IgD-negative memory B cell (primary cell): ENCODE measurements at regions not wholly inside any gene's neighbourhood (a gene's known extent, or its start where the extent isn't known, plus 50 kb on each side); places are given as distances from the start of the nearest gene placed in this dataset.

Experiments used
- H3K27ac Mint-ChIP-seq, 3 donors: one replicate each; pipeline ENCODE4 v1.8.0; 2020 to 2022; ENCODE audit warnings: mild to moderate bottlenecking in 3 of 3, mixed read lengths in 3 of 3, moderate library complexity in 1 of 3
- H3K27me3 Mint-ChIP-seq: one replicate; pipeline ENCODE4 v1.8.0; 2021; ENCODE audit warnings: mixed read lengths
- H3K36me3 Mint-ChIP-seq: one replicate; pipeline ENCODE4 v1.8.0; 2020; ENCODE audit warnings: mild to moderate bottlenecking, mixed read lengths
- H3K4me1 Mint-ChIP-seq, 3 donors: one replicate each; pipeline ENCODE4 v1.8.0; 2020 to 2022; ENCODE audit warnings: mixed read lengths in 3 of 3, mild to moderate bottlenecking in 1 of 3
- H3K4me3 Mint-ChIP-seq, 4 donors: one replicate each; pipeline ENCODE4 v1.8.0; 2020 to 2022; ENCODE audit warnings: mild to moderate bottlenecking in 4 of 4, mixed read lengths in 4 of 4, moderate library complexity in 3 of 4
- H3K9me3 Mint-ChIP-seq, 3 donors: one replicate each; pipeline ENCODE4 v1.8.0; 2020 to 2021; ENCODE audit warnings: mixed read lengths in 3 of 3, mild to moderate bottlenecking in 1 of 3

DNA sequence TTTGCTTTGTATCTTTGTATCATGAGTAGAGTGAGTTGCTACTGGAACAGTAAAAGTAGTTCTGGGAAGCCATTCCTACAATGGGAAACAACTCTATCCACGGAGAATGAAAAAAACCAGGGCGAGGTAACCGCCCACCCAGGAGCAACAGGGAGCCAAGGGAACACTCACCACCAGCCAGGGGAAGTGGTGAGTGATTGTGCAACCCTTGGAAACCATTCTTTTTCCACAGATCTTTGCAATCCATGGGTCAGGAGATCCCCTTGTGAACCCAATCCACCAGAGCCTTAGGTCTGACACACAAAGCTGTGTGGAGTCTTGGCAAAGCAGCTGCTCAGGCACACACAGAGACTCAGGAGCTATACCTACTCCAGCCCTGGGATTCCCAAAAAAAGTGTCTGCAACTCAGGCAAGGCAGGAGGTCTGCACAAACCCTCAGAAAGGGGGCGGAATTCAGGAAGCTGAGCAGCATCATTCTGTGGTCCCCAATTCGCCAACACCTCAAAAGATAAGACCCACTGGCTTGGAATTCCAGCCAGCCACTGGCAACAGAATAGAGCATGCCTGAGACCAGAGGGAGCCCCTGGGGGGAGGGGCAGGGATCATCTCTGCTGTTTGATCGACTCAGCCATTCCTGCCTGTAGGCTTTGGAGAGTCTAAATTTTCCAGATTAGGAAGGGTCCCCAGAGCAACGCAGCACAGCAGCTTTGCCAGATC is 52.1 kb upstream of the PPFIA2 start:
- Mint-ChIP-seq H3K9me3 (peaks cover 5 to 23% (median 7%) of the 10 kb centered on the region in 3 donors), H3K4me1 (peaks cover 0 to 2% (median 2%) of the 10 kb centered on the region in 3 donors), H3K27ac (no peak overlapping the region), H3K36me3 (no peaks in the 10 kb centered on the region), H3K27me3 (no peaks in the 10 kb centered on the region), H3K4me3 (no peak overlapping the region)

DNA sequence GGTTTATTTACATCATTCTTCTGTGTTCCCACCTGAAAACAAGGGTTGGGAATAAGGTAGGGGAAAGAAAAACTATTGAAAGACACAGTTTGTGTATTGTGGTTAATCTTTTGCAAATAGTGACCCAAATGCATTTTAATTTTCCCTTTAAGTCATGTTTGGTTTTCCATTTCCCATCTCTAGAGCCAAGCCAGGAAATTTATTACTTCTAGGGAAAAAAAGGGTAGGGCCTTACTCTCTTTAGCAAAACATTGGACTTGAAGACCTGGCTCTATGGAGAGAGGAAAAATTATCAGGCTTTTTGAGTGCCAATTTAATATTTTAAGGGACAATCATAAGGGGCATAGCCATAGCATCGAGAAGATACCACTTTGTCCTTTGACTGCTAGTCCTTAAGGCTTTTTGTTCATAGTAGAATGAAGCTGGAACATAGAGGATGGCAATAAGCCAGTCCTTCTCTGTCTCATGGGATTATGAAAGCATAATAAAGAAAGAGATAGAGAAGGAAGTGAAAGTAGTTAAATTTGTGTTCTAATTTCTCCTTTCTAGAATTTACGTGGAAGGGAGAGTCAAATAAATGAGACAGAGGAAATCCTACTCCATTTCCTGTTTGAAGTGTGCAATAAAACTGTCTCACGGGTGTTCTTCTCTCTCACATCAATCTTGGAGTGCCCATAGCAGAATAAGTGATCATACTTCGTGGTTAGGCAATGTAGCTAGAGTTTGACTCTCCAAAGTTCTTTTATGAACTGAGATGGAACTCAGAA is 50.9 kb upstream of the PPFIA2 start:
- Mint-ChIP-seq H3K4me1 (peaks cover 0 to 2% (median 2%) of the 10 kb centered on the region in 3 donors), H3K27ac (no peak overlapping the region), H3K36me3 (no peaks in the 10 kb centered on the region), H3K4me3 (no peak overlapping the region), H3K27me3 (no peaks in the 10 kb centered on the region), H3K9me3 (peaks cover 0 to 19% (median 7%) of the 10 kb centered on the region in 3 donors)

DNA sequence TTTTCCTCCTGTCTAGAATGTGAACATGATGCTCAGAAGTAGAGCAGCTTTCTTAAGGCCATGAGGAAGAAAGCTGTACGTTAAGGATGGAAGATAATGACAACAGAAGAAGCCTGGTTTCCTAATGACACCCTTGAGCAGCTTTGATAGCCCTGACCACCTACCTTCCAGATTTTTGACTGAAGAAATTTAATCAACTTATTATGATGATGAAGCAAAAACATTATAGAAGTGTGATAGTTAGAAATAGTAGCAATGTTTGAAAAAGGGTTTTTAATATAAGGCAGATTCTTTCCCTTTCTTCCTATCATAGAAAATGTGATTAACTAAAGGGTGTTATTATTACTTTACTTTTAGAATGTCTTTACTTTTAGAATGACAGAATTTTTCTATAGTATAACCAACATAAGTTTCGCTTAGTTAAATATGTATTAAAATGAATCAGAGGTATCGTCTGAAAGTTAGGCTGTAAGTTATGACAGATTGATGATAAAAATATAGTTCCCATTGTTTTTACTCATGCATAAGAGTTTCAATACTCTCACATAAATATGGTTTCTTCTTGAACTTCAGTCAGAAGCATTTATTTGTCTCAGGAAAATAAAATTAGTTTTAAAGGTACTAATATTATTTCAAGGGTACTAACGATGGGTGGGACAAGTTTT is 50.1 kb upstream of the PPFIA2 start:
- Mint-ChIP-seq H3K36me3 (no peaks in the 10 kb centered on the region), H3K27ac (no peak overlapping the region), H3K4me3 (no peak overlapping the region), H3K4me1 (peaks cover 0 to 2% (median 0%) of the 10 kb centered on the region in 3 donors), H3K27me3 (no peaks in the 10 kb centered on the region), H3K9me3 (peaks cover 2 to 11% (median 7%) of the 10 kb centered on the region in 3 donors)
